Fibroblast of peridontal ligament (primary cell): ENCODE measurements at regions not wholly inside any gene's neighbourhood (a gene's known extent, or its start where the extent isn't known, plus 50 kb on each side); places are given as distances from the start of the nearest gene placed in this dataset.

Experiments used
- DNase-seq: peaks from one replicate; pipeline ENCODE4 v3.0.0-alpha.2; 2010; ENCODE audit errors: extremely low read depth

- DNase-seq, result peak; percentile 8
These were observed 407.8 kb upstream of the SGCD start for GRCh38 chr5:155919126-155919525.

GRCh38 chr5:155919725-155920124 is 407.2 kb upstream of the SGCD start:
- no peak for DNase-seq

GRCh38 chr5:155921621-155922020 is 405.3 kb upstream of the SGCD start:
- no peak for DNase-seq

- DNase-seq, result no peak
These were observed 403.2 kb upstream of the SGCD start for GRCh38 chr5:155923784-155924183.

- DNase-seq, result peak; percentile 69
These were observed 400.9 kb upstream of the SGCD start for GRCh38 chr5:155926031-155926430.

GRCh38 chr5:155926766-155927165 is 400.2 kb upstream of the SGCD start:
- no peak for DNase-seq

- no peak for DNase-seq
These were observed 397.9 kb upstream of the SGCD start for GRCh38 chr5:155929112-155929511.

GRCh38 chr5:155934964-155935363 is 392.0 kb upstream of the SGCD start:
- DNase-seq, result no peak

GRCh38 chr5:155935723-155936122 is 391.2 kb upstream of the SGCD start:
- DNase-seq, result no peak

GRCh38 chr5:155936520-155937406 is 390.2 kb upstream of the SGCD start:
- DNase-seq, result no peak

GRCh38 chr5:155938051-155938450 is 388.9 kb upstream of the SGCD start:
- DNase-seq, result no peak

- DNase-seq, result no peak
These were observed 385.6 kb upstream of the SGCD start for GRCh38 chr5:155941340-155941739.

GRCh38 chr5:155943516-155944407 is 383.2 kb upstream of the SGCD start:
- DNase-seq, result peak; percentile 78

- peak; percentile 31 for DNase-seq
These were observed 379.4 kb upstream of the SGCD start for GRCh38 chr5:155947394-155948062.

GRCh38 chr5:155948576-155948975 is 378.4 kb upstream of the SGCD start:
- DNase-seq, result no peak

- no peak for DNase-seq
These were observed 374.4 kb upstream of the SGCD start for GRCh38 chr5:155952486-155953089.

- no peak for DNase-seq
These were observed 373.6 kb upstream of the SGCD start for GRCh38 chr5:155953335-155953734.

- peak; percentile 18 for DNase-seq
These were observed 372.1 kb upstream of the SGCD start for GRCh38 chr5:155954701-155955445.

- DNase-seq, result no peak
These were observed 369.1 kb upstream of the SGCD start for GRCh38 chr5:155957884-155958283.

GRCh38 chr5:155959082-155959481 is 367.9 kb upstream of the SGCD start:
- no peak for DNase-seq

GRCh38 chr5:155960177-155960576 is 366.8 kb upstream of the SGCD start:
- no peak for DNase-seq
